ENCODE measurements at regions not wholly inside any gene's neighbourhood (a gene's known extent, or its start where the extent isn't known, plus 50 kb on each side); places are given as distances from the start of the nearest gene placed in this dataset.
"Not testable (repeated sequence)": the region's sequence is repeated elsewhere in the genome, so short reads cannot be mapped to it uniquely, and the experiment has no call there.

GRCh38 chrX:115392871-115393270, 103.4 kb downstream of the LUZP4 start (continued):
- TF ChIP-seq ATF6 (CRISPR knock-in tag; IDR thresholded peaks at IDR 0.05) (no peak), ARID4B (CRISPR knock-in tag; IDR thresholded peaks at IDR 0.05; ENCODE audit: borderline replicate concordance) (no peak), ZNF512 (CRISPR knock-in tag; IDR thresholded peaks at IDR 0.05; ENCODE audit: borderline replicate concordance) (no peak), JAZF1 (CRISPR knock-in tag; IDR thresholded peaks at IDR 0.05) (no peak), FOXP1 (CRISPR knock-in tag; IDR thresholded peaks at IDR 0.05; ENCODE audit: borderline replicate concordance) (no peak)

GRCh38 chrX:115393271-115393670, 103.8 kb downstream of the LUZP4 start:
- no peaks in the 10 kb centered on the region for H3K9me3 Mint-ChIP-seq
- H3K27me3 Mint-ChIP-seq (ENCODE audit: low read depth): no peaks in the 10 kb centered on the region; the same call in none of the 2 replicates
- ATAC-seq (no peak), DNase-seq (ENCODE audit: low spot score) (no peak)
- H3K4me3 Mint-ChIP-seq: no peak overlapping the region
- CTCF ChIA-PET: no interaction called here
- no peak for TF ChIP-seq ZBTB21 (CRISPR knock-in tag; IDR thresholded peaks at IDR 0.05; ENCODE audit: borderline replicate concordance)
- no peak for TF ChIP-seq ZNF671 (CRISPR knock-in tag; IDR thresholded peaks at IDR 0.05)
- TF ChIP-seq ZMAT4 (CRISPR knock-in tag; IDR thresholded peaks at IDR 0.05): no peak
- no peak for TF ChIP-seq USF1 (CRISPR knock-in tag; IDR thresholded peaks at IDR 0.05)
- TF ChIP-seq FOXP1 (CRISPR knock-in tag; IDR thresholded peaks at IDR 0.05; ENCODE audit: borderline replicate concordance): no peak
- TF ChIP-seq MAX (CRISPR knock-in tag; IDR thresholded peaks at IDR 0.05): no peak
- H3K4me1 Mint-ChIP-seq: no peaks in the 10 kb centered on the region
- POLR2A ChIA-PET: no interaction called here
- no peak overlapping the region for H3K27ac Mint-ChIP-seq
- no peaks in the 10 kb centered on the region for H3K36me3 Mint-ChIP-seq

- H3K36me3 Mint-ChIP-seq; H3K27ac Mint-ChIP-seq; H3K4me3 Mint-ChIP-seq; H3K27me3 Mint-ChIP-seq (ENCODE audit: low read depth); H3K4me1 Mint-ChIP-seq; ATAC-seq; DNase-seq (ENCODE audit: low spot score); POLR2A ChIA-PET; H3K9me3 Mint-ChIP-seq: not testable (repeated sequence)
- CTCF ChIA-PET: interaction anchor here (0.6 kb wide), 1 partner anchor 39 kb away, joined by 3 read pairs; no protein-coding TSS in a partner anchor
These were observed 105.3 kb downstream of the LUZP4 start for GRCh38 chrX:115394806-115395205.

- ChIA-PET POLR2A (no interaction called here), CTCF (interaction anchor here (1.6 to 1.7 kb wide), 2 partner anchors 243 to 252 kb away, joined by 3 to 5 read pairs; no protein-coding TSS in a partner anchor)
- no peaks in the 10 kb centered on the region for H3K9me3 Mint-ChIP-seq
- no peaks in the 10 kb centered on the region for H3K36me3 Mint-ChIP-seq
- DNase-seq (ENCODE audit: low spot score): no peak
- ATAC-seq: no peak
- H3K27ac Mint-ChIP-seq: no peak overlapping the region
- no peaks in the 10 kb centered on the region; the same call in 1 of the 2 replicates for H3K27me3 Mint-ChIP-seq (ENCODE audit: low read depth)
- H3K4me1 Mint-ChIP-seq: peaks cover 15% of the 10 kb centered on the region
- H3K4me3 Mint-ChIP-seq: no peak overlapping the region
- TF ChIP-seq ZBTB21 (CRISPR knock-in tag; IDR thresholded peaks at IDR 0.05; ENCODE audit: borderline replicate concordance) (no peak), GRHL2 (CRISPR knock-in tag; IDR thresholded peaks at IDR 0.05; ENCODE audit: insufficient replicate concordance, severe bottlenecking) (no peak), AFF4 (CRISPR knock-in tag; IDR thresholded peaks at IDR 0.05; ENCODE audit: borderline replicate concordance) (no peak), ZNF423 (CRISPR knock-in tag; IDR thresholded peaks at IDR 0.05) (no peak), NR1H2 (CRISPR knock-in tag; IDR thresholded peaks at IDR 0.05) (no peak), MLX (CRISPR knock-in tag; IDR thresholded peaks at IDR 0.05) (no peak)
These were observed 109.8 kb downstream of the LUZP4 start for GRCh38 chrX:115399306-115399705.

Measured in WTC11 (cell line).